ENCODE measurements at regions not wholly inside any gene's neighbourhood (a gene's known extent, or its start where the extent isn't known, plus 50 kb on each side); places are given as distances from the start of the nearest gene placed in this dataset.
"Not testable (repeated sequence)": the region's sequence is repeated elsewhere in the genome, so short reads cannot be mapped to it uniquely, and the experiment has no call there.

DNA sequence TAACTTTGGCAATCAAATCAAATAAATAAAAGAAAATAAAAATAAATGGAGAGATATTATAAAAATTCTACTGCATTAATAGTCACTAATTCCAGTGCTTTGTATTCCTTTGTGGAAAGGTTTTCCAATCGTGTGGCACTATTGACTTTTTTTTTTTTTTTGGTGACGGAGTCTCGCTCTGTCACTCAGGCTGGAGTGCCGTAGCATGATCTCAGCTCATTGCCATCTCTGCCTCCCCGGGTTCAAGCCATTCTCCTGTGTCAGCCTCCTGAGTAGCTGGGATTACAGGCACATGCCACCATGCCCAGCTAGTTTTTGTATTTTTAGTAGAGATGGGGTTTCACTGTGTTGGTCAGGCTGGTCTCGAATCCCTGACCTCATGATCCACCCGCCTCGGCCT is 122.3 kb downstream of the HS3ST3B1 start:
- TF ChIP-seq, protein P1, sequence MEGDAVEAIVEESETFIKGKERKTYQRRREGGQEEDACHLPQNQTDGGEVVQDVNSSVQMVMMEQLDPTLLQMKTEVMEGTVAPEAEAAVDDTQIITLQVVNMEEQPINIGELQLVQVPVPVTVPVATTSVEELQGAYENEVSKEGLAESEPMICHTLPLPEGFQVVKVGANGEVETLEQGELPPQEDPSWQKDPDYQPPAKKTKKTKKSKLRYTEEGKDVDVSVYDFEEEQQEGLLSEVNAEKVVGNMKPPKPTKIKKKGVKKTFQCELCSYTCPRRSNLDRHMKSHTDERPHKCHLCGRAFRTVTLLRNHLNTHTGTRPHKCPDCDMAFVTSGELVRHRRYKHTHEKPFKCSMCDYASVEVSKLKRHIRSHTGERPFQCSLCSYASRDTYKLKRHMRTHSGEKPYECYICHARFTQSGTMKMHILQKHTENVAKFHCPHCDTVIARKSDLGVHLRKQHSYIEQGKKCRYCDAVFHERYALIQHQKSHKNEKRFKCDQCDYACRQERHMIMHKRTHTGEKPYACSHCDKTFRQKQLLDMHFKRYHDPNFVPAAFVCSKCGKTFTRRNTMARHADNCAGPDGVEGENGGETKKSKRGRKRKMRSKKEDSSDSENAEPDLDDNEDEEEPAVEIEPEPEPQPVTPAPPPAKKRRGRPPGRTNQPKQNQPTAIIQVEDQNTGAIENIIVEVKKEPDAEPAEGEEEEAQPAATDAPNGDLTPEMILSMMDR (IDR thresholded peaks at IDR 0.05; ENCODE audit: poor library complexity), result not testable (repeated sequence)
- TF ChIP-seq EZH2 (IDR thresholded peaks at IDR 0.05; ENCODE audit: borderline replicate concordance), result not testable (repeated sequence)

All from hepatocyte (in vitro differentiated cells).